Stimulated activated CD4-positive, alpha-beta T cell treated with anti-CD3 and anti-CD28 coated beads, Interleukin-1b, Interleukin-23, amount 100 ng/mL, for 24 hours (primary cell): ENCODE measurements at regions not wholly inside any gene's neighbourhood (a gene's known extent, or its start where the extent isn't known, plus 50 kb on each side); places are given as distances from the start of the nearest gene placed in this dataset.
"Not testable (repeated sequence)": the region's sequence is repeated elsewhere in the genome, so short reads cannot be mapped to it uniquely, and the experiment has no call there.

Source experiments
- DNase-seq, 4 experiments: peaks; one replicate each; pipeline ENCODE4 v3.0.0-alpha.2; 2020; ENCODE audit warnings: low read depth in 4 of 4, low spot score in 1 of 4

DNA sequence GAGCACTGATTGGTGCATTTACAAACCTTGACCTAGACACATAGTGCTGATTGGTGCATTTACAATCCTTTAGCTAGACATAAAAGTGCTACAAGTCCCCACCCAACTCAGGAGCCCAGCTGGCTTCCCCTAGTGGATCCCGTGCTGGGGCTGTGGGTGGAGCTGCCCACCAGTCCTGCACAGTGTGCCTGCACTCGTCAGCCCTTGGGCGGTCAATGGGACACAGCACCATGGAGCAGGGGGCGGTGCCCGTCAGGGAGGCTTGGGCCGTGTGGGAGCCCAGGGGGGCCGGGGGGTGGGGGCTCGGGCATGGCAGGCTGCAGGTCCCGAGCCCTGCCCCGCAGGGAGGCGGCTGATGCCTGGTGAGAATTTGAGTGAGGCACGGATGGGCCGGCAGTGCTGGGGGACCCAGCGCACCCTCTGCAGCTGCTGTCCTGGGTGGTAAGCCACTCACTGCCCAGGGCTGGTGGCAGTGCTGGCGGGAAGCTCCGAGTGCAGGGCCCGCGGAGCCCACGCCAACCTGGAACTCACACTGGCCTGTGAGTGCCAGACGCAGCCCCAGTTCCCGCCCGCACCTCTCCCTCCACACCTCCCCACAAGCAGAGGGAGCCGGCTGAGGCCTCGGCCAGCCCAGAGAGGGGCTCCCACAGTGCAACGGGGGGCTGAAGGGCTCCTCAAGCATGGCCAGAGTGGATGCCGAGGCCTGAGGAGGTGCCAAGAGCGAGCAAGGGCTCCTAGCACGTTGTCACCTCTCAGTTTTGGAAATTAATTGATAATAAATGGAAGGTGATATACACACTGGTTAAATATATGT, 207.7 kb downstream of the RAP2B start:
- DNase-seq = no peak

DNA sequence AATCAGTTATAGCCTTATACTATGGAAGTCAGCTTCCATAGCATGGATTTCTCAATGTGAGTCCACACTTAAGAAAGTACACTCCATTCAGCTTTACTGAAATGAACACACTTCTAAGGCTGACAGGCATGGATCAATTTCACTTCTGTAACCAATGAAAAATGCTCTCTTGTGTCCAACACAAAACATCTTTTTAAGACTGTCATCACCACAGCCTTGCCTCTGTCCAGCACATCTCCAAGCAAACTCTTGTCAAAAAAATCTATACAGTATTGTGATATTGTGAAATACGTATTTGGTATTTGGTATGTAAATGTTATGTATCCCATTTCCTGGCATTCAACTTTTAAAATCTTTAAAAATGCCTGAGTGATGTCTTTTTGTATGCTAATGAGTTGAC, 208.7 kb downstream of the RAP2B start:
- DNase-seq = no peak

DNA sequence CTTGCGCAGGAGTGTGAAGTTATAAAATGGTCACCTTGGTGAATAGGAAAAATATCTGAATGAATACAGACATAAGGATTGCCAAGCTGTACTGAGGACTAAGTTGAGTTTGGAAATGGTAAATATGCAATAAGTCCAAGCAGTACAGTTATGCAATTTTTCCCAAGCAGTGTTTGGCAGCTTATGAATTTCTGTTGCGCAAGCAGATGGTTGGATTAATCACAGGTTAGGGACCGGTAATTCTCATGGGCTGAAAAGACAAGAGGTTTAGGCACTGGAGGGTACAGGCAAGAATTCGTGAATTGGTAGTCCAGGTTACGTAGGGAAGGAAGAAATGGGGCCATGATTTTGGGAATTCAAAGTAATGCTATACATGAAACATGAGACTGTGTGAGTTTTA, 210.3 kb downstream of the RAP2B start:
- DNase-seq = no peak

DNA sequence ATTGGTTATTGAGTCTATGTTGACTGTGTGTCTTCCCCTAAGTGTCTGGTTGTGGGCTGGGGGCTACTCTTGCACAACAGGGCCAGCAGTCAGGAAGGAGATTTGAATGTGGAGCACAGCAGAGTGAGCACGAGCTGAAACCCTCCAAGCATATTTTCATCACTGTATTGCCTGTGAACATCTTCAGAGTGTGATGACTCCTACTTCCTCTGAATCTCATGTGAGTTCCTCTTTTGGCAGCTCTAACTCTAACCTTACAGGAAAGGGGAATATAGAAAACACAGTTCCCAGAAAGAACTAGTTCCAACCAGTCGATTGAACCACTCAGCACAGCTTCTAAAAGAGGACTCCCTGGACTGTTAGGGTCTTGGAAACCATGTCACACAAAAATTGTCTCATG, 211.6 kb downstream of the RAP2B start:
- no peak for DNase-seq

DNA sequence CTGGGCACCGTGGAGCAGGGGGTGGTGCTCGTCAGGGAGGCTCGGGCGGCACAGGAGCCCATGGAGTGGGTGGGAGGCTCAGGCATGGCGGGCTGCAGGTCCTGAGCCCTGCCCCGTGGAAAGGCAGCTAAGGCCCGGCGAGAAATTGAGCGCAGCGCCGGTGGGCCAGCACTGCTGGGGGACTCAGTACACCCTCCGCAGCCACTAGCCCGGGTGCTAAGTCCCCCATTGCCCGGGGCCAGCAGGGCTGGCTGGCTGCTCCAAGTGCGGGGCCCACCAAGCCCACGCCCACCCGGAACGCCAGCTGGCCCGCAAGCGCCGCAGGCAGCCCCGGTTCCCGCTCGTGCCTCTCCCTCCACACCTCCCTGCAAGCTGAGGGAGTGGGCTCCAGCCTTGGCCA, 216.3 kb downstream of the RAP2B start:
- DNase-seq = not testable (repeated sequence)

DNA sequence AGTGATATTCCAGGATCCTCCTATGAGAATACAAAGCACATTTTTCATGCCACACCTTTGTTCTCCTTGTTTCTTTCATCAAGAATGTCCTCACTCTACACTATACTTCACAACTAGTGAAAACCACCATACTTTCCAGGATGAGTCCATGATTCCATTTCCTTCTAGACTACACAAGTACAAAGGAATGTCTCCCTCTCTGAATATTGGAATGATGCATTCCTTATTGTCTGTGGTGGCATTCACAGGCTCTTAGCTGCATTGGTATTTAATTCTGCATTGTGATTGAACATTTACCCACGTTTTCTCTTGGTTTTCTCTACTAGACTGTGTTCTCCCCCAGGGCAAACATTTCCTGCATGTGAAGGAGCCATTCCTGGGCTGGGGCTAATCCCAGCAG, 217.5 kb downstream of the RAP2B start:
- DNase-seq = no peak

DNA sequence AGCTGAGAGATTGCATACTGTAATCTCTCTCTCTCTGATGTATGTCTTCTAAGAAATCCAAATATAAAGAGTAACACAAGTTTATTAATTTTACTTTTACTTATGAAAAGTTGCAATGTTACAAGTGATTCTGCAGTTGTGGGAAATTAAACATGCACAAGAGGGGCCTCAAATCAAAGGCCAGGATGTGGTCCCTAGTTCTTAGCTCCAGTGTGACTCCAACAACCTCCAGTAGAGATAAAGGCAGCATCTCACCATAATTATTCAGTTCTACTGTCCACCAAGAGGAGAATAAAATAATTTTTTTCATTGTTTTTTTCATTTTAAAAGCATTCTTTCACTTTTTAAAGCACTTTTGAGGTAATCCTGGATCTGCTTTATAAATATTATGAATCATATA, 223.3 kb downstream of the RAP2B start:
- no peak for DNase-seq

DNA sequence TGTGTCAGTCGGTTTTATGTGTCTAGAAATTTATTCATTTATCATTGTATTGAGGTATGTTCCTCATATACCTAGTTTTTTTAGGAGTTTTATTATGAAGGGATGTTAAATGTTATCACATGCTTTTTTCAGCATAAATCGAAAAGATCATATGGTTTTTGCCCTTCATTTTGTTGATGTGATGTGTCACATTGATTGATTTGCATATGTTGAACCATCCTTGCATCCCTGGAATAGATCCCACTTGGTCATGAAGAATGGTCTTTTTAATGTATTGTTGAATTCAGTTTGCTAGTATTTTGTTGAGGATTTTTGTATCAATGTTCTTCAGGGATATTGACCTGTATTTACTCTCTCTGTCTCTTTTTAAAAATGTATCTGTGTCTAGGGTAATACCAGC, 230.3 kb downstream of the RAP2B start:
- DNase-seq = no peak

DNA sequence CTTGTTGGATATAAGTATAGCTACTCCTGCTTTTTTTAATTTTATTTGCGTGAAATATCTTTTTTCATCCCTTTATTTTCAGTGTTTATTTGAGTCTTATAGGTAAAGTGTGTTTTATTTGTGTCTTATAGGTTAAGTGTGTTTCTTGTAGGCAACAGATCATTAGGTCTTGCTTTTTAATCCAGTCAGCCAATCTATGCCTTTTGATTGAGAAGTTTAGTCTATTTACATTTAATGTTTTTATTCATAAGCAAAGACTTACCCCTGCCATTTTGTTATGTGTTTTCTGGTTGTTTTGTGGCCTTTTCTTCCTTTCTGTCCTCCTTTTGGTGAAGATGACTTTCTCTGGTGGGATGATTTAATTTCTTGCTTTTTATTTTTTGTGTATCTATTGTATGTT, 232.0 kb downstream of the RAP2B start:
- DNase-seq = no peak

DNA sequence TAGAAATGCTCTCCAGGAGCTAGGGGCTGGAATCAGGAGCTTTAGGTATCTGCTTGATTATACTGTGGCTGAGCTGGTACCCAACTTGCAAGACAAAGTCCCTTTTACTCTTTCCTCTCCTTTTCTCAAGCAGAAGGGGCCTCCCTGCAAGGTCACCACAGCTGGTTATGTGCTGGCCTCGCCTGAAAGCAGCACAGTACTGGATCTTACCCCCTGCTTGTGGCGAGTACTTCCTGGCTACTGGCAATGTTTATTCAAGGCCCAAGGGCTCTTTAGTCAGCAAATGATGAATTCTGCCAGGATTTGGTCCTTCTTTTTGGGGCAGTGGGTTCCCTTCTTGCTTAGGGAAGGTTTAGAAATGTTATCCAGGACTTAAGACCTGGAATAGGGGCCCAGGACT, 234.6 kb downstream of the RAP2B start:
- DNase-seq = no peak

DNA sequence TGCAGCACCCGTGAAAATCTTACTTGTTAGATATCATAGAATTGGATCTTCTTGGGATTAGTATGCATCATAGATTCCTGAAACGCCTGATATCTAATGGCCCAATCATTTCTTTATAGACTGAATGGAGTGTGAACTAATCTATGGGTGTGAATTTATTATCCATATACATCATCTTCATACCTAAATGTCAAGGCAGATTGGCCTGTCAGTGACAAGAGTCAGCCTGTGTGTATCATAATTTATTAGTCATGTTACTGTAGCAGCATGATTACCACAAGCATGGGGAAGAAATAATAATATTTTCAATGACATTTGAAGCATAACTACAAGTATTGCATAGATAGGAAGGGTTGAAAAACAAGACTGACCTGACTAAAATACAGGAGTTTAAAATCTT, 235.8 kb downstream of the RAP2B start:
- DNase-seq = no peak

DNA sequence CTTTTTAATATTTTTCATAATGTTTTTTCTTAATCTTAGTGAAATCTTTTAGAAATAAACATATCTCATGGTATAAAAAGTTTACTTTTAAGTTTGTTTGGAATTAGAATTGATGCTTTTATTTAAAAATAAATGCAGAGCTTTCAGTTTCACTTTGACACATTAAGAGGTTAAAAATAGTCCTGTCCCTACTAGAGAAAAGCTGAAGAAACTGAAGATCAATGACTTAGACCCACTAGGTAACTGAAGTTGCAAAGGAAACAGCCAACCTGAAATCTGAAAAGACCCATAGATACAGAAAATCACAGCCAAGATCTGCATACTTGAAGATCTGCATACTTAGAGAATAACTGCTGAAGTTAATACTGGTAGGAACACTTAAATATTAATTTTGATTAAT, 237.6 kb downstream of the RAP2B start:
- no peak for DNase-seq

DNA sequence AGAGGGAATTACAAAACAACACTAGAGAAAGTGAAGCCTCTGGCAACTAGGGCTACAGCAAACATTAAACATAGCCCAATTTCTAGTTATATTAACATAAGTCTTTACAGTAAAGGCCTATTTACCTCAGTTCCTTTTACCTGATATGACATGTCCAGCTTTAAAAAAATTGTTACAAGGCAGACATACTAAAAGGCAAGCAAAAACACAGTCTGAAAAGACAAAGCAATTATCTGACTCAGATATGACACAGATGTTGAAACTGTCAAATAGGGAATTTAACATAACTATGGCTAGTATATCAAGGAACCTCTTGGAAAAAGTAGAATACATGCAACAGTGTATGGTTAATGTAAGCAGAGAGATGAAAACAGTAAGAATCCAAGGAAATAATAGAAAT, 238.6 kb downstream of the RAP2B start:
- DNase-seq = no peak

DNA sequence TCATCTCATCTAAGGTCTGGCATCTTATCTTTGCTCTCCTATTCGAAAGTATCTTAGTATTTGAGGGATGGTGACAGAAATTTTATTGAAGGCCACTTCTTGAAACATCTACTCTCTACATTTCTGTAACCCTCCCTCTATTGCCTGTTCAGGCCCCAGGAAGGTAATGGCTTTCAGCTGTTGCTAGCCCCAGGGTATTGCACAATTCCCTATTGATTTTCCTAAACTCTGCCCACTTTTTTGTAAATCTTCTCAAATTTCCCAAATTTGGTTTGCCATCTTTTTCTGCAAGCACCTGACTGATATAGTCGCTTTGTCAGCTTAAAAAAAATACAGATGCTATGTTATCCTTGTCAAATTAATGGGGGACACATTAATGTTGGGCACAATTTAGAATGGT, 242.1 kb downstream of the RAP2B start:
- no peak for DNase-seq

DNA sequence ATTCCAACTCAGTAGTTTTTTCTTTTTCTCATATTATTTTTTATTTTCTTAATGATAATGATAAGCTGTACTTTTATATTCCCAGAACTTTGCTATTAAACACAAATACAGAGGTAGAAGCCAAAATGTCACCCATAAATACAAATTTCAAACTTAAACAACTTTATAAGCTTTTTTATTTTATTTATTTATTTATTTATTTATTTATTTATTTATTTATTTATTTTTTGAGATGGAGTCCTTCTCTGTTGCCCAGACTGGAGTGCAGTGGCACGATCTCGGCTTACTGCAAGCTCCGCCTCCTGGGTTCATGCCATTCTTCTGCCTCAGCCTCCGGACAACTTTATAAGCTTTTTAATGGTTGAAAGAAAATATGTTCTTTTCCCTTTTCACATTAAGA, 243.3 kb downstream of the RAP2B start:
- DNase-seq = not testable (repeated sequence)

DNA sequence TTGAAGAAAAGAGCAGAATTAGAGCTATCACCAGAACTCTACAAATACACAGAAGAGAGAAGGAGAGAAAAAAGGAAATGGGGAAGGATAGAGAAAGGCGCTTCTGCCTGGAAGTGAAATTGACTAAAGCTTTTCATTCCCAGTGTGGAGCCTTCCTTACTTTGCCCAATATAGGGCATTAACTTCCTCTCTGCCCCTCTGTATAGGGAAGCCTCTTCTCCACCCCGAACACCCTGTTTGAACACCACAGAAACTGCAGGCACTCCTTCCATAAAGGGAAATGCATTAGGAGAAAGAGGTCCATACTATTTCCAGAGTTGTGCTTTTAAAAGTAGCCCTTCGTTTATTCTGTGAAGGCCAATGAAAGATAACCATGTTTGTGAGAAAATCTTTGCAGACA, 248.5 kb downstream of the RAP2B start:
- no peak for DNase-seq

DNA sequence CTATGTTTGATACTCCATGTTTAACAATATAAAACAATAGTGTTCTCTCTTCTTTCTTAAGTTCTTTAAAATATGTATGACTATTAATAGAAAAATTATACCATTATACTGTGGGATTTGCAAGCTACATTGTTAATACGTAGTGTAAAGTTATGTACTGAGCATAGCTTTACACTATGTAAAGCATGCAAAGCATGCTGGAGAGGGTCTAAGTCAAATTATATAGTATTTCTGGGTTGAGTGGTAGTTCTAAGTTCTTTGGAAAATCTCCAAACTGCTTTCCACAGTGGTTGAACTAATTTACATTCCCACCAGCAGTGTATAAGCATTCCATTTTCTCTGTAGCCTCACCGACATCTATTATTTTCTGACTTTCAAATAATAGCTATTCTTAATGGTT, 253.0 kb downstream of the RAP2B start:
- DNase-seq = no peak

DNA sequence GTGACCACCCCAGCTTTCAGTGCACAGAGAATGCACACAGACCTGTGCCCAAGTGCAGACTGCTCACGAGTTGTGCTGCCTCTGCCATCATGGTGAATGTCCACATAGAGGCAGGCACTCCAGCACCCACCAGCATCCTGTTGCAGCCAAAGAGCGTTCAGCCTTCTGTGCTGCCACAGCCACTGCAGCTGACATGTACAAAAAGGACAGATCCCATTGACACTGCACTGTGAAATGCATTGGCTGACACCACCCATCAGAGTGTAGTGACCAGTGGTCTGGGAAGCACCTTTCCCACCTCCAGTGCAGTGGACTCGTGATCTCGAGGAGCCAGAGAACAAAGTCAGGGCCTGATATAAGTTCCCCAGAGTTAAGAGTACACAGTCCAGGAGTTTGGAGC, 260.3 kb downstream of the RAP2B start:
- DNase-seq = no peak

DNA sequence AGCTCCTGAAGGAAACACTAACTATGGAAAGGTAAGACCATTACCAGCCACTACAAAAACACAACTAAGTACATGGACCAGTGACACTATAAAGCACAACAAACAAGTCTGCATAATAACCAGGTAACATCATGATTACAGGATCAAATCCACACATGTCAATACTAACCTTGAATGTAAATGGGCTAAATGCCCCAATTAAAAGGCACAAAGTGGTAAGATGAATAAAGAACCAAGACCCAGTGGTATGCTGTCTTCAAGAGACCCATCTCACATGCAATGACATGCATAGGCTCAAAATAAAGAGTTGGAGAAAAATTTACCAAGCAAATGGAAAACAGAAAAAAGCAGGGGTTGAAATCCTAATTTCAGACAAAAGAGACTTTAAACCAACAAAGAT, 261.8 kb downstream of the RAP2B start:
- DNase-seq = not testable (repeated sequence)

DNA sequence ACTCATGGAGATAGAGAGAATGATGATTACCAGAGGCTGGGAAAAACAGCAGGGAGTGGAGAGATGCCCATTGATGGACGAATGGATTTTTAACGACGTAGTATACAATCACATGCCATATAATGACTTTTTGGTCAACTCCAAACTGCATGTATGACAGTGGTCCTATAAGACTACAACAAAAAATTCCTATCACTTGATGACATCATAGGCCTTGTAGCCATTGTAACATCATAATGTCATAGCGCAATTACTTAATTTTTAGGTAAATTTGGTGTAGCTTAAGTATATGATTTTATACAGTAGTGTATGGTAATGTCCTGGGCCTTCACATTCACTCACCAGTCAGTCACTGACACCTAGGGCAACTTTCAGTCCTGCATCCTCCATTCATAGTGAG, 264.3 kb downstream of the RAP2B start:
- DNase-seq = no peak

DNA sequence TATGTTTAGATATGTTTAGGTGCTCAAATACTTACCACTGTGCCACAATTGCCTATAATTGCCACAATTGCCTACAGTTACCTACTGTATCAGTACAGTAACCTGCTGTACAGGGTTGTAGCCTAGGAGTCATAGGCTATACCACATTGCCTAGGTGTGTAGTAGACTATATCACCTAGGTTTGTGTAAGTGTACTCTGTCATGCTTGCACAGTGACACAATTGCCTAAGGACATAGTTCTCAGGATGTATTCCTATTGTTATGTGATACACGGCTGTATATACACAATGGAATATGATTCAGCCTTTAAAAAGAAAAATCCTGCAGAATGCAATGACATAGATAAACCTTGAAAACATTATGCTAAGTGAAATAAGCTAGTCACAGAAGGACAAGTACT, 264.8 kb downstream of the RAP2B start:
- no peak for DNase-seq

DNA sequence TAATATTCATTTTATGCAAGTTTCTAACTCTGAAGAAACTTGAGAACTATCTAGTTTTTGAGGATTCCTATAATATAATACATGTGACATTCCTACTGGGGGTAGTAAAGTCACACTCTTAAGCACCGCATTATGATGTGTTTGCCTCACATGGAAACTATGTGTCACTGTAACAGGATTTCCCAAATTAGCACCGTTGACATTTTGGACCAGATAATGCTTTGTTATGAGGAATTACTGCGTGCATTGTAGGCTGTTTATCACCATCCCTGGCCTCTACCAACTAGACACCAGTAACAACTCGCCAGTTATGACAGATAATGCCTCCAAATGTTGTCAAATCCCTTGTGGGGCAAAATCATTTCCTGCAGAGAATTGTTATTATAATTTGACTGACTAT, 267.8 kb downstream of the RAP2B start:
- DNase-seq = no peak

DNA sequence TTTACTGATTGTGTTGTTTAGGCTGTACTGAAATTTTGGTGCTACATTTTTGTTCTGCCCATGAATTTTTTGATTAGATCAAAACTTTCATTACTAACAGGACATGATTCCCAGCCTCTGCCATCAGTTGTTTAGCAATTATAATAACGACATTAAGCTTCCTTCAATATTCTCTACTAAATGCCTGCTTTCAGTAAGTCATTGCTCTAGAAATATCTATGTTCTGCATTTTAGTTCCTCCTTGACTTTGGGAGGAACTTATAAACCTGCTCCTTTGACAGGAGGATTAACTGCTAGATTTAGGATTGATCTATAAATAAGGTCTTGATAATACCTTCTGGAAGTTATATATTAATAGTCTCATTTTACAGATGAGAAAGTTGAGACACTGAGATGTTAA, 269.1 kb downstream of the RAP2B start:
- DNase-seq = no peak

DNA sequence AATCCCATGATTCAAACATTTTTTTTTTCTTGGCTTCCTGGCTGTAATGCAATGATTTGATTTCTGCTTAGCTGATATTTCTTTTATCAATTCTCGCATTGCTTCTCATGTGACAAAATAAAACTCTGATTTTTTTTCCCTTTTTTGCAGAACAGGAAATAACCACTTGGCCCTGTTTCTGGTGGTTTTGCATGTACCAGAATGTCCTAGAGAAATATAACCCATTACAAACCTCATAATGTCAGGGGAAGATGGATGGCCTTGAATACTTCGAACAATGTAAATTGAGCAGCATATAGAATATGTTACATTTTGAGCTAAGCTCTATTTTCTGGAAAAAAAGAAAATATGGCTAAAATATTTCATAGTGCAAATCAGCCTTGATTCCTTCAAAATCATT, 275.6 kb downstream of the RAP2B start:
- no peak for DNase-seq
